ENCODE measurements at regions not wholly inside any gene's neighbourhood (a gene's known extent, or its start where the extent isn't known, plus 50 kb on each side); places are given as distances from the start of the nearest gene placed in this dataset.

- no peaks in the 10 kb centered on the region for H3K27me3 ChIP-seq (ENCODE audit: control insufficient read depth, insufficient read depth, low read length)
- no peak for TF ChIP-seq CTCF (IDR thresholded peaks at IDR 0.05; ENCODE audit: insufficient read depth, low read depth, low read length)
- ChIA-PET CTCF (no interaction called here), POLR2A (no interaction called here)
- H3K36me3 ChIP-seq (ENCODE audit: control insufficient read depth, insufficient read depth, low read length), result no peaks in the 10 kb centered on the region
- H3K4me3 ChIP-seq (ENCODE audit: low read depth, low read length), result no peak overlapping the region
- no peak for DNase-seq (ENCODE audit: low read depth)
Measured at GRCh38 chr6:114718186-114718585, 375.4 kb upstream of the HS3ST5 start.

GRCh38 chr6:114714836-114715507 is 372.1 kb upstream of the HS3ST5 start:
- TF ChIP-seq CTCF (IDR thresholded peaks at IDR 0.05; ENCODE audit: insufficient read depth, low read depth, low read length), result no peak
- ChIA-PET CTCF (no interaction called here), POLR2A (no interaction called here)

GRCh38 chr6:114713690-114714089 is 370.9 kb upstream of the HS3ST5 start:
- DNase-seq (ENCODE audit: low read depth), result no peak
- Histone ChIP-seq H3K27me3 (ENCODE audit: control insufficient read depth, insufficient read depth, low read length) (no peaks in the 10 kb centered on the region), H3K4me3 (ENCODE audit: low read depth, low read length) (no peak overlapping the region), H3K36me3 (ENCODE audit: control insufficient read depth, insufficient read depth, low read length) (no peaks in the 10 kb centered on the region)
- CTCF ChIA-PET, result no interaction called here
- no peak for TF ChIP-seq CTCF (IDR thresholded peaks at IDR 0.05; ENCODE audit: insufficient read depth, low read depth, low read length)
- POLR2A ChIA-PET, result no interaction called here

More at GRCh38 chr6:114714836-114715507, 372.1 kb upstream of the HS3ST5 start:
- Histone ChIP-seq H3K27me3 (ENCODE audit: control insufficient read depth, insufficient read depth, low read length) (no peaks in the 10 kb centered on the region), H3K36me3 (ENCODE audit: control insufficient read depth, insufficient read depth, low read length) (no peaks in the 10 kb centered on the region), H3K4me3 (ENCODE audit: low read depth, low read length) (no peak overlapping the region)
- DNase-seq (ENCODE audit: low read depth), result no peak

- no peak for DNase-seq (ENCODE audit: low read depth)
- no peak overlapping the region for H3K4me3 ChIP-seq (ENCODE audit: low read depth, low read length)
- POLR2A ChIA-PET, result no interaction called here
- H3K36me3 ChIP-seq (ENCODE audit: control insufficient read depth, insufficient read depth, low read length), result no peaks in the 10 kb centered on the region
- no peak for TF ChIP-seq CTCF (IDR thresholded peaks at IDR 0.05; ENCODE audit: insufficient read depth, low read depth, low read length)
- no peaks in the 10 kb centered on the region for H3K27me3 ChIP-seq (ENCODE audit: control insufficient read depth, insufficient read depth, low read length)
- CTCF ChIA-PET, result no interaction called here
Measured at GRCh38 chr6:114712129-114712662, 369.4 kb upstream of the HS3ST5 start.

- ChIA-PET CTCF (no interaction called here), POLR2A (no interaction called here)
- no peak for TF ChIP-seq CTCF (IDR thresholded peaks at IDR 0.05; ENCODE audit: insufficient read depth, low read depth, low read length)
- H3K27me3 ChIP-seq (ENCODE audit: control insufficient read depth, insufficient read depth, low read length), result no peaks in the 10 kb centered on the region
- no peaks in the 10 kb centered on the region for H3K36me3 ChIP-seq (ENCODE audit: control insufficient read depth, insufficient read depth, low read length)
- no peak for DNase-seq (ENCODE audit: low read depth)
- no peak overlapping the region for H3K4me3 ChIP-seq (ENCODE audit: low read depth, low read length)
Measured at GRCh38 chr6:114707081-114707620, 364.3 kb upstream of the HS3ST5 start.
